ENCODE measurements at regions not wholly inside any gene's neighbourhood (a gene's known extent, or its start where the extent isn't known, plus 50 kb on each side); places are given as distances from the start of the nearest gene placed in this dataset.

DNA sequence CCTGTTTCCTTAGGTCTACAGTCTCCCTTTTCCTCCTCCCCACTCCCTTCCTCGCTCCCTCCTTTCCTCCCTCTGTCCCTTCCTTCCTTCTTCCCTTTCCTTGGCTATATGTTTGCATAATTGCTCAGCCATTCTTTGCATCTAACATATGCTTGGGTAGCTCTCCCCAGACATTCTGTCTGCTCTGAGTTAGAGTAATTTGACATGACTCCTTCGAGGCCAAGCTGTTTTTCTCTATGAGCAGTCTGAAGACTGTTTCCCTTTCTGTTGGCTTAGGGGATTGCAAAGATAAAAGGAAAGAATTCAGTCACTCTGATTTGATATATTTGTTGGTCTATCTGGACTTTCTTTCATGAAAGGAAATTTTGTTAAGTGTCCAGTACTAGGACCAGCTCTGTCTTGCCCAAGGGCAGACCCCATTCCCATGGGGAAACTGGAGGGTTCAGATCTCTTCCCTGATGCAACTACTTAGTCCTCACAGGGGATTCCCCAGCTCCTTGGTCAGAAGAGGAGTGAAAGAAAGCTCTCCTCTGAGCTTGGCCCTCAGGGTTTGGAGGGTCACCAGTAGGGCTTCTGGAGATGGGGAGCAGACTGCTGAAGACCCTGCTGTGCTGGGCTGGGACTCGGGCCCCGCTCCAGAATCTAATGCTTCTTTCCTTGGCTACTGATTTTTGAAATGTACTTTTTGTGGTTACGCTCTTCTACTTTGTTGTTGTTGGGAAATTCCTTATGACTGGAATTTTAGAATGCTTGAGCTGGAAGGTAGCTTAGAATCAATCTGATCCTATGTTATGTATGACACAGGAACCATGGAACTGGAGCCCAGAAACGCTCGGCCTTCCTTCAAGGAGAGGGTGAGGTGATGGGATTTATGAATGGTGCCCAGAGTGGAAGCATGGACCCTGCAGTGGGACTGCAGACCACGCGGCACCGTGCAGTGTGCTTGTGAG, 63.7 kb upstream of the SLC22A23 start:
- CTCF ChIA-PET = no interaction called here
- no peak for TF ChIP-seq FOXP1 (CRISPR knock-in tag; IDR thresholded peaks at IDR 0.05; ENCODE audit: borderline replicate concordance)
- TF ChIP-seq SMAD4 (CRISPR knock-in tag; IDR thresholded peaks at IDR 0.05) = no peak
- TF ChIP-seq ZNF219 (CRISPR knock-in tag; IDR thresholded peaks at IDR 0.05; ENCODE audit: borderline replicate concordance) = no peak
- TF ChIP-seq, protein P1, sequence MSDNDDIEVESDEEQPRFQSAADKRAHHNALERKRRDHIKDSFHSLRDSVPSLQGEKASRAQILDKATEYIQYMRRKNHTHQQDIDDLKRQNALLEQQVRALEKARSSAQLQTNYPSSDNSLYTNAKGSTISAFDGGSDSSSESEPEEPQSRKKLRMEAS (CRISPR knock-in tag; IDR thresholded peaks at IDR 0.05) = no peak
- TF ChIP-seq ZNF423 (CRISPR knock-in tag; IDR thresholded peaks at IDR 0.05) = no peak
- TF ChIP-seq, protein P2, sequence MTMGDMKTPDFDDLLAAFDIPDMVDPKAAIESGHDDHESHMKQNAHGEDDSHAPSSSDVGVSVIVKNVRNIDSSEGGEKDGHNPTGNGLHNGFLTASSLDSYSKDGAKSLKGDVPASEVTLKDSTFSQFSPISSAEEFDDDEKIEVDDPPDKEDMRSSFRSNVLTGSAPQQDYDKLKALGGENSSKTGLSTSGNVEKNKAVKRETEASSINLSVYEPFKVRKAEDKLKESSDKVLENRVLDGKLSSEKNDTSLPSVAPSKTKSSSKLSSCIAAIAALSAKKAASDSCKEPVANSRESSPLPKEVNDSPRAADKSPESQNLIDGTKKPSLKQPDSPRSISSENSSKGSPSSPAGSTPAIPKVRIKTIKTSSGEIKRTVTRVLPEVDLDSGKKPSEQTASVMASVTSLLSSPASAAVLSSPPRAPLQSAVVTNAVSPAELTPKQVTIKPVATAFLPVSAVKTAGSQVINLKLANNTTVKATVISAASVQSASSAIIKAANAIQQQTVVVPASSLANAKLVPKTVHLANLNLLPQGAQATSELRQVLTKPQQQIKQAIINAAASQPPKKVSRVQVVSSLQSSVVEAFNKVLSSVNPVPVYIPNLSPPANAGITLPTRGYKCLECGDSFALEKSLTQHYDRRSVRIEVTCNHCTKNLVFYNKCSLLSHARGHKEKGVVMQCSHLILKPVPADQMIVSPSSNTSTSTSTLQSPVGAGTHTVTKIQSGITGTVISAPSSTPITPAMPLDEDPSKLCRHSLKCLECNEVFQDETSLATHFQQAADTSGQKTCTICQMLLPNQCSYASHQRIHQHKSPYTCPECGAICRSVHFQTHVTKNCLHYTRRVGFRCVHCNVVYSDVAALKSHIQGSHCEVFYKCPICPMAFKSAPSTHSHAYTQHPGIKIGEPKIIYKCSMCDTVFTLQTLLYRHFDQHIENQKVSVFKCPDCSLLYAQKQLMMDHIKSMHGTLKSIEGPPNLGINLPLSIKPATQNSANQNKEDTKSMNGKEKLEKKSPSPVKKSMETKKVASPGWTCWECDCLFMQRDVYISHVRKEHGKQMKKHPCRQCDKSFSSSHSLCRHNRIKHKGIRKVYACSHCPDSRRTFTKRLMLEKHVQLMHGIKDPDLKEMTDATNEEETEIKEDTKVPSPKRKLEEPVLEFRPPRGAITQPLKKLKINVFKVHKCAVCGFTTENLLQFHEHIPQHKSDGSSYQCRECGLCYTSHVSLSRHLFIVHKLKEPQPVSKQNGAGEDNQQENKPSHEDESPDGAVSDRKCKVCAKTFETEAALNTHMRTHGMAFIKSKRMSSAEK (CRISPR knock-in tag; IDR thresholded peaks at IDR 0.05; ENCODE audit: borderline replicate concordance) = no peak
- TF ChIP-seq CBFB (CRISPR knock-in tag; IDR thresholded peaks at IDR 0.05; ENCODE audit: low read depth) = no peak
- TF ChIP-seq, protein P3, sequence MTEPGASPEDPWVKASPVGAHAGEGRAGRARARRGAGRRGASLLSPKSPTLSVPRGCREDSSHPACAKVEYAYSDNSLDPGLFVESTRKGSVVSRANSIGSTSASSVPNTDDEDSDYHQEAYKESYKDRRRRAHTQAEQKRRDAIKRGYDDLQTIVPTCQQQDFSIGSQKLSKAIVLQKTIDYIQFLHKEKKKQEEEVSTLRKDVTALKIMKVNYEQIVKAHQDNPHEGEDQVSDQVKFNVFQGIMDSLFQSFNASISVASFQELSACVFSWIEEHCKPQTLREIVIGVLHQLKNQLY (CRISPR knock-in tag; IDR thresholded peaks at IDR 0.05) = no peak
- no peak for TF ChIP-seq ZNF263 (CRISPR knock-in tag; IDR thresholded peaks at IDR 0.05; ENCODE audit: low read depth)
- TF ChIP-seq ESRRA (CRISPR knock-in tag; IDR thresholded peaks at IDR 0.05; ENCODE audit: borderline replicate concordance) = no peak
- TF ChIP-seq TEAD1 (CRISPR knock-in tag; IDR thresholded peaks at IDR 0.05) = no peak
- no peak for TF ChIP-seq MYBL2 (CRISPR knock-in tag; IDR thresholded peaks at IDR 0.05)
- TF ChIP-seq JAZF1 (CRISPR knock-in tag; IDR thresholded peaks at IDR 0.05) = no peak
- TF ChIP-seq, protein P4, sequence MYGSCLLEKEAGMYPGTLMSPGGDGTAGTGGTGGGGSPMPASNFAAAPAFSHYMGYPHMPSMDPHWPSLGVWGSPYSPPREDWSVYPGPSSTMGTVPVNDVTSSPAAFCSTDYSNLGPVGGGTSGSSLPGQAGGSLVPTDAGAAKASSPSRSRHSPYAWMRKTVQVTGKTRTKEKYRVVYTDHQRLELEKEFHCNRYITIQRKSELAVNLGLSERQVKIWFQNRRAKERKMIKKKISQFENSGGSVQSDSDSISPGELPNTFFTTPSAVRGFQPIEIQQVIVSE (CRISPR knock-in tag; IDR thresholded peaks at IDR 0.05; ENCODE audit: borderline replicate concordance) = no peak
- no peak for TF ChIP-seq RORB (CRISPR knock-in tag; IDR thresholded peaks at IDR 0.05)
- TF ChIP-seq SMAD3 (CRISPR knock-in tag; IDR thresholded peaks at IDR 0.05; ENCODE audit: borderline replicate concordance) = no peak
- TF ChIP-seq NR1H2 (CRISPR knock-in tag; IDR thresholded peaks at IDR 0.05) = no peak
- no peak for TF ChIP-seq NFATC4 (CRISPR knock-in tag; IDR thresholded peaks at IDR 0.05)
- TF ChIP-seq, protein P5, sequence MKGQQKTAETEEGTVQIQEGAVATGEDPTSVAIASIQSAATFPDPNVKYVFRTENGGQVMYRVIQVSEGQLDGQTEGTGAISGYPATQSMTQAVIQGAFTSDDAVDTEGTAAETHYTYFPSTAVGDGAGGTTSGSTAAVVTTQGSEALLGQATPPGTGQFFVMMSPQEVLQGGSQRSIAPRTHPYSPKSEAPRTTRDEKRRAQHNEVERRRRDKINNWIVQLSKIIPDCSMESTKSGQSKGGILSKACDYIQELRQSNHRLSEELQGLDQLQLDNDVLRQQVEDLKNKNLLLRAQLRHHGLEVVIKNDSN (CRISPR knock-in tag; IDR thresholded peaks at IDR 0.05) = no peak
- no peaks in the 10 kb centered on the region; the same call in 1 of the 2 replicates for H3K36me3 Mint-ChIP-seq
- H3K9me3 Mint-ChIP-seq = peaks cover 8% of the 10 kb centered on the region
- no peak overlapping the region for H3K27ac Mint-ChIP-seq
- POLR2A ChIA-PET = no interaction called here
- no peak for DNase-seq (ENCODE audit: low spot score)
- no peak overlapping the region for H3K4me3 Mint-ChIP-seq
- ATAC-seq = no peak
- peaks cover 6% of the 10 kb centered on the region for H3K4me1 Mint-ChIP-seq
- H3K27me3 Mint-ChIP-seq (ENCODE audit: low read depth) = peaks cover 8% of the 10 kb centered on the region

All from WTC11 (cell line).